Prostate gland (tissue), 2 donors: ENCODE measurements at regions not wholly inside any gene's neighbourhood (a gene's known extent, or its start where the extent isn't known, plus 50 kb on each side); places are given as distances from the start of the nearest gene placed in this dataset.

Source experiments
- POLR2AphosphoS5 ChIP-seq: sonication (generic); formaldehyde crosslinking; IDR thresholded peaks from one replicate; pipeline ENCODE4 v1.6.1; 2017; ENCODE audit warnings: antibody characterized with exemption
- TF ChIP-seq, protein P1 (sequence below), 4 experiments: fragments of 200-600 bp in 2 of 4; fragments of 450-650 bp in 2 of 4; sonication (generic) in 2 of 4; IDR thresholded peaks; 1 replicate in 3 of 4; 2 replicates in 1 of 4; pipeline ENCODE4 v1.5.1; 2016 to 2019; ENCODE audit warnings: antibody characterized with exemption in 4 of 4, mild to moderate bottlenecking in 2 of 4, moderate library complexity in 2 of 4

DNA sequence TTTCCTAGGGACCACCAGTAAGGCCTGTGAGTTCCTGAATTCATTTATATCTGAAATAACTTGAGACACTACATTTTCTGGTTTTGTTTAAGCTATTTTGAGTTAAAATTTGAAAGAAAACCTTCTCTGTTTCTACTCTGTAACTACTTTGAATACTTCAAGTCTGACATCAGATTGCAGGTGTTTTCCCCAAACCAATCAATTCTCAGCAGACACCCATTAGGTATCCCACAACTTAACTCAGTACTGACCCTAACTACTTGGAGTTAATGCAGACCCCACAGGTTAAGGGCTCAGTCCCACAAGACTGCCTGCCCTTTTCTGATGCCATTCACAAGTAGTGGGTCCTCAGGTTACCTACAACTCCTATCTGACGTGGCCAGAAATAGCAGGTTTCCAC lies 1100.0 kb upstream of the SLIT2 start:
- TF ChIP-seq, protein P1, sequence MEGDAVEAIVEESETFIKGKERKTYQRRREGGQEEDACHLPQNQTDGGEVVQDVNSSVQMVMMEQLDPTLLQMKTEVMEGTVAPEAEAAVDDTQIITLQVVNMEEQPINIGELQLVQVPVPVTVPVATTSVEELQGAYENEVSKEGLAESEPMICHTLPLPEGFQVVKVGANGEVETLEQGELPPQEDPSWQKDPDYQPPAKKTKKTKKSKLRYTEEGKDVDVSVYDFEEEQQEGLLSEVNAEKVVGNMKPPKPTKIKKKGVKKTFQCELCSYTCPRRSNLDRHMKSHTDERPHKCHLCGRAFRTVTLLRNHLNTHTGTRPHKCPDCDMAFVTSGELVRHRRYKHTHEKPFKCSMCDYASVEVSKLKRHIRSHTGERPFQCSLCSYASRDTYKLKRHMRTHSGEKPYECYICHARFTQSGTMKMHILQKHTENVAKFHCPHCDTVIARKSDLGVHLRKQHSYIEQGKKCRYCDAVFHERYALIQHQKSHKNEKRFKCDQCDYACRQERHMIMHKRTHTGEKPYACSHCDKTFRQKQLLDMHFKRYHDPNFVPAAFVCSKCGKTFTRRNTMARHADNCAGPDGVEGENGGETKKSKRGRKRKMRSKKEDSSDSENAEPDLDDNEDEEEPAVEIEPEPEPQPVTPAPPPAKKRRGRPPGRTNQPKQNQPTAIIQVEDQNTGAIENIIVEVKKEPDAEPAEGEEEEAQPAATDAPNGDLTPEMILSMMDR (IDR thresholded peaks at IDR 0.05): no peak
- TF ChIP-seq POLR2AphosphoS5: no peak
